Activated CD4-positive, CD25-positive, alpha-beta regulatory T cell treated with anti-CD3 and anti-CD28 coated beads, Interleukin-2, amount 50 U/mL, for 16 hours (primary cell): ENCODE measurements at regions not wholly inside any gene's neighbourhood (a gene's known extent, or its start where the extent isn't known, plus 50 kb on each side); places are given as distances from the start of the nearest gene placed in this dataset.

Source experiments
- DNase-seq: peaks from one replicate; pipeline ENCODE4 v3.0.0-alpha.2; 2020; ENCODE audit warnings: low read depth, low spot score

DNA sequence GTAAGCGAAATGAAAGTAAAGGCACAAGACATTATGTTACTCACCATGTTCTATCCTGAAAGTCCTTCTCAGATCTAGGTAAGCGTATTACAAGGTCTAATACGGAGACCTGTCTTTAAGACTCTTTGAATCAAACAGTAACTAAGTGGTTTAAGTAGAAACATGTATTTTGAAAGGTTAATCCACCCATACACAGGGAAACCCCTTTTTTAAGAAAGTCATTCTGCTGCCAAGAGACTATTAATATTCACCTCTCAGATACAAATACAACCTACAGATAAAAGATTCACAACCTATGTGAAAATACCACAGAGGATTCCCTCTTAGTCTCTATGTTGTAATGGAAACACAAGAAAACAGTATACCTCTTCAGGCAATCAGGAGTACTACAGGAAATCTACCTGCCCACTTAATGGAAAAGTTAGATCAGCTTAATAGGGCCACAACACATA lies 63.2 kb upstream of the TNIP3 start:
- no peak for DNase-seq

DNA sequence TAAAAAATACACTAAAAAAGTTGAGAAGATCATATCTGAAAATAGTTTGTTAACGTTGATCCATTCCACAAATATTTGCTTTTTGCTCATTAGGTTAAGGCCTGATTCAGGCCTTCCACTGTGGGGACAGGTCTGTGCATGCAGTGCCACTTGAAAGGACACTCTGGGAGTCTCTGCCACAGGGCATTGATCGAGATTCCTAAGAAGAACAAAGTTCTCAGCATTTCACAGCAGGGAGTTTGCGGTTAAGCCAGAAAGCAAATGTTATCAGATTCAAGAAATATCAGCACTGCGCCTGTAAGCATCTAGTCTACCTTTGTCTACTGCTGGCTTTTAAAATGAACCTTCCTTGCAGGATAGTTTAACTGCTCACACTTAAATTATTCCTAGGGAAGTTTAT lies 62.2 kb upstream of the TNIP3 start:
- DNase-seq: no peak

GRCh38 chr4:121221608-121222007 lies 57.5 kb upstream of the TNIP3 start:
- DNase-seq: no peak

DNA sequence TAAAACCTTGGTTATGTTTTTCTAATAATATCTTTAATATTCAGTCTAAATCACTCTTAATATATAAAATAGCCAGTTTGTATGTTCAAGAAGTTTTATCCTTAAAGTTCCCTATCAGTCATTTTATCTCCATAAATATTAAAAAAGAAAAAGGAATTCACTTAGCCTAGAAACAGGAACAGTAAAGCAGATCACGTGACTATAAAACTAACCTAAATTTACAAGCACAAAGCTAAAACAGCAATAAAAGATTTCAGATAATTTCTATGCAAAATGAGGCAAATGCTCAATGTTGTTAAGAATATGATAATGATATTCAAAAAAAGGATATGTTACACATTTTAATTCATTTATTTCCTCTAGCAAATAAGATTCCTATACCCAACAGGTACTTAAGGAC lies 57.1 kb upstream of the TNIP3 start:
- DNase-seq: no peak

- no peak for DNase-seq
Observed at GRCh38 chr4:121220698-121221097, 56.6 kb upstream of the TNIP3 start.

- DNase-seq: no peak
Observed at GRCh38 chr4:121219227-121219626, 55.1 kb upstream of the TNIP3 start.

GRCh38 chr4:121217351-121217750 lies 53.2 kb upstream of the TNIP3 start:
- DNase-seq: no peak

GRCh38 chr4:121216461-121216860 lies 52.3 kb upstream of the TNIP3 start:
- no peak for DNase-seq

- DNase-seq: no peak
Observed at GRCh38 chr4:121213940-121214339, 49.8 kb upstream of the TNIP3 start.
